H9 (cell line): ENCODE measurements at regions not wholly inside any gene's neighbourhood (a gene's known extent, or its start where the extent isn't known, plus 50 kb on each side); places are given as distances from the start of the nearest gene placed in this dataset.

Experiments
- DNase-seq: peaks from one replicate; pipeline ENCODE4 v3.0.0-alpha.2; 2017
- H2AFZ ChIP-seq: one replicate; pipeline ENCODE4 v1.6.1; 2013; ENCODE audit warnings: mild to moderate bottlenecking, low read length, control low read depth, moderate library complexity
- H2AK5ac ChIP-seq: 2 replicates; pipeline ENCODE4 v1.6.1; 2013; ENCODE audit warnings: low read length, control low read depth, mixed read lengths; ENCODE audit not compliant: insufficient read length
- H2BK120ac ChIP-seq: one replicate; pipeline ENCODE4 v1.6.1; 2013; ENCODE audit warnings: low read depth, mild to moderate bottlenecking, low read length, control low read depth, inconsistent platforms; ENCODE audit not compliant: poor library complexity, severe bottlenecking
- H2BK12ac ChIP-seq: 2 replicates; pipeline ENCODE4 v1.6.1; 2013; ENCODE audit warnings: low read length, control low read depth, mixed read lengths, low read depth; ENCODE audit not compliant: insufficient read length
- H2BK15ac ChIP-seq: 2 replicates; pipeline ENCODE4 v1.6.1; 2013; ENCODE audit warnings: low read depth, low read length, control low read depth
- H2BK20ac ChIP-seq: one replicate; pipeline ENCODE4 v1.6.1; 2013; ENCODE audit warnings: low read depth, mild to moderate bottlenecking, low read length, control low read depth, inconsistent platforms; ENCODE audit not compliant: poor library complexity, severe bottlenecking
- H2BK5ac ChIP-seq: 2 replicates; pipeline ENCODE4 v1.6.1; 2013; ENCODE audit warnings: low read length, control low read depth, mixed read lengths; ENCODE audit not compliant: insufficient read length
- H3K14ac ChIP-seq: 2 replicates; pipeline ENCODE4 v1.6.1; 2013; ENCODE audit warnings: low read length, control low read depth; ENCODE audit not compliant: insufficient read depth
- H3K18ac ChIP-seq: 2 replicates; pipeline ENCODE4 v1.6.1; 2013; ENCODE audit warnings: low read depth, mild to moderate bottlenecking, mixed read lengths, low read length, control low read depth; ENCODE audit not compliant: insufficient read length
- H3K23ac ChIP-seq: 2 replicates; pipeline ENCODE4 v1.6.1; 2013; ENCODE audit warnings: low read length, control low read depth, mixed read lengths, low read depth; ENCODE audit not compliant: insufficient read length
- H3K23me2 ChIP-seq: 2 replicates; pipeline ENCODE4 v1.6.1; 2013; ENCODE audit warnings: low read depth, mild to moderate bottlenecking, mixed read lengths, low read length, control low read depth; ENCODE audit not compliant: insufficient read length, poor library complexity, severe bottlenecking
- H3K27ac ChIP-seq: 2 replicates; pipeline ENCODE4 v1.5.1; 2013; ENCODE audit warnings: low read length, control low read depth, mixed read lengths, low read depth; ENCODE audit not compliant: insufficient read length
- H3K27me3 ChIP-seq: 2 replicates; pipeline ENCODE4 v1.6.1; 2013; ENCODE audit warnings: low read length, control low read depth, inconsistent platforms; ENCODE audit not compliant: insufficient read depth
- H3K4ac ChIP-seq: 2 replicates; pipeline ENCODE4 v1.6.1; 2013; ENCODE audit warnings: low read depth, mild to moderate bottlenecking, control low read depth, inconsistent platforms, low read length, moderate library complexity
- H3K4me1 ChIP-seq: 2 replicates; pipeline ENCODE4 v1.6.1; 2013; ENCODE audit warnings: low read length, control low read depth, inconsistent platforms; ENCODE audit not compliant: insufficient read depth
- H3K4me2 ChIP-seq: 2 replicates; pipeline ENCODE4 v1.6.1; 2013; ENCODE audit warnings: low read length, control low read depth, mixed read lengths; ENCODE audit not compliant: insufficient read length, insufficient read depth
- H3K56ac ChIP-seq: 2 replicates; pipeline ENCODE4 v1.6.1; 2013; ENCODE audit warnings: low read depth, mild to moderate bottlenecking, mixed read lengths, low read length, control low read depth; ENCODE audit not compliant: insufficient read length
- H3K79me1 ChIP-seq: 2 replicates; pipeline ENCODE4 v1.6.1; 2013; ENCODE audit warnings: low read depth, mild to moderate bottlenecking, moderate library complexity, low read length, control low read depth, inconsistent platforms; ENCODE audit not compliant: insufficient read depth, poor library complexity, severe bottlenecking
- H3K79me2 ChIP-seq: 2 replicates; pipeline ENCODE4 v1.6.1; 2013; ENCODE audit warnings: low read length, control low read depth, inconsistent platforms; ENCODE audit not compliant: insufficient read depth
- H3K9ac ChIP-seq: 2 replicates; pipeline ENCODE4 v1.6.1; 2013; ENCODE audit warnings: low read length, control low read depth, mixed read lengths; ENCODE audit not compliant: insufficient read length; ENCODE audit errors: extremely low read depth
- H3K9me3 ChIP-seq: one replicate; pipeline ENCODE4 v1.6.1; 2013; ENCODE audit warnings: low read depth, low read length, inconsistent platforms; ENCODE audit not compliant: control insufficient read depth
- H3T11ph ChIP-seq: one replicate; pipeline ENCODE4 v1.6.1; 2013; ENCODE audit warnings: mild to moderate bottlenecking, low read length, control low read depth, inconsistent platforms
- H4K20me1 ChIP-seq: one replicate; pipeline ENCODE4 v1.6.1; 2013; ENCODE audit not compliant: control insufficient read depth, insufficient read length, insufficient read depth
- H4K5ac ChIP-seq: 2 replicates; pipeline ENCODE4 v1.6.1; 2013; ENCODE audit warnings: low read depth, mild to moderate bottlenecking, mixed read lengths, low read length, control low read depth; ENCODE audit not compliant: insufficient read length
- H4K8ac ChIP-seq: replicated peaks from 2 replicates; pipeline ENCODE4 v1.6.1; 2013; ENCODE audit warnings: low read length, control low read depth, mixed read lengths, low read depth; ENCODE audit not compliant: insufficient read length
- H4K91ac ChIP-seq: 2 replicates; pipeline ENCODE4 v1.6.1; 2013; ENCODE audit warnings: low read depth, mild to moderate bottlenecking, moderate library complexity, mixed read lengths, low read length, control low read depth; ENCODE audit not compliant: insufficient read length
- H3K27ac Mint-ChIP-seq, 3 experiments: 2 replicates in 2 of 3; 3 replicates in 1 of 3; pipeline ENCODE4 v1.8.0; 2020 to 2021; ENCODE audit warnings: mixed read lengths in 3 of 3, mild to moderate bottlenecking in 1 of 3, moderate library complexity in 1 of 3
- H3K27me3 Mint-ChIP-seq: 2 replicates; pipeline ENCODE4 v1.8.0; 2021; ENCODE audit warnings: low read depth, mild to moderate bottlenecking, moderate library complexity, mixed read lengths
- H3K36me3 Mint-ChIP-seq, 3 experiments: 2 replicates in 2 of 3; 3 replicates in 1 of 3; pipeline ENCODE4 v1.8.0; 2020 to 2021; ENCODE audit warnings: low read depth in 3 of 3, mixed read lengths in 3 of 3; ENCODE audit not compliant: insufficient read depth in 1 of 3
- H3K4me1 Mint-ChIP-seq, 2 experiments: 2 replicates each; pipeline ENCODE4 v1.8.0; 2020; ENCODE audit warnings: mixed read lengths in 2 of 2
- H3K4me3 Mint-ChIP-seq, 2 experiments: 2 replicates in 1 of 2; 3 replicates in 1 of 2; pipeline ENCODE4 v1.8.0; 2020 to 2021; ENCODE audit warnings: mild to moderate bottlenecking in 2 of 2, mixed read lengths in 2 of 2, moderate library complexity in 1 of 2
- H3K9me3 Mint-ChIP-seq, 2 experiments: 2 replicates in 1 of 2; 3 replicates in 1 of 2; pipeline ENCODE4 v1.8.0; 2020; ENCODE audit warnings: mild to moderate bottlenecking in 2 of 2, mixed read lengths in 2 of 2, moderate library complexity in 1 of 2
- CTCF ChIP-seq: fragments of 200-600 bp; sonication (generic); conservative IDR thresholded peaks from 3 replicates; pipeline ENCODE4 v1.8.0; 2021; ENCODE audit warnings: antibody characterized with exemption, mild to moderate bottlenecking
- WGBS: extraction: QIAGEN DNeasy Blood & Tissue Kit; methylation state at CpG from one replicate; pipeline ENCODE4 v1.1.7; 2013; ENCODE audit warnings: missing lambda C conversion rate, low lambda C conversion rate, mixed read lengths; ENCODE audit not compliant: insufficient read length; ENCODE audit errors: extremely low coverage; 5-methylcytosine and 5-hydroxymethylcytosine counted together

- no peak overlapping the region for H3K4me3 Mint-ChIP-seq
- Histone ChIP-seq H3K79me2 (no peaks in the 10 kb centered on the region; the same call in 1 of the 2 replicates), H3K18ac (no peak overlapping the region), H4K8ac (no peak overlapping the region), H3T11ph (no peak overlapping the region), H3K23me2 (no peaks in the 10 kb centered on the region), H4K20me1 (no peaks in the 10 kb centered on the region), H3K56ac (no peak overlapping the region), H3K23ac (no peak overlapping the region), H2BK12ac (no peak overlapping the region), H3K9ac (no peak overlapping the region), H3K4ac (no peak overlapping the region), H2AFZ (no peak overlapping the region), H2BK15ac (no peak overlapping the region), H3K14ac (no peak overlapping the region), H3K79me1 (no peaks in the 10 kb centered on the region), H4K91ac (no peak overlapping the region), H2BK20ac (no peak overlapping the region), H3K4me1 (no peaks in the 10 kb centered on the region), H2AK5ac (no peak overlapping the region), H3K27me3 (no peaks in the 10 kb centered on the region), H3K27ac (no peak overlapping the region), H3K9me3 (no peaks in the 10 kb centered on the region), H3K4me2 (no peak overlapping the region), H2BK120ac (no peak overlapping the region), H4K5ac (no peak overlapping the region), H2BK5ac (no peak overlapping the region)
- WGBS, result no CpG with 5 or more reads among the region's 6 CpGs
- H3K9me3 Mint-ChIP-seq, result no peaks in the 10 kb centered on the region
- H3K27me3 Mint-ChIP-seq, result no peaks in the 10 kb centered on the region
- TF ChIP-seq CTCF, result no peak
- peaks cover 0 to 1% (median 0%) of the 10 kb centered on the region in 3 experiments; a peak in 2 of 7 replicates for H3K36me3 Mint-ChIP-seq
- no peaks in the 10 kb centered on the region for H3K4me1 Mint-ChIP-seq
- no peak overlapping the region for H3K27ac Mint-ChIP-seq
- no peak for DNase-seq
These were observed 675.6 kb upstream of the CELF4 start for GRCh38 chr18:38241216-38241615.
